SK-N-SH (cell line): ENCODE measurements at regions not wholly inside any gene's neighbourhood (a gene's known extent, or its start where the extent isn't known, plus 50 kb on each side); places are given as distances from the start of the nearest gene placed in this dataset.

Experiments used
- CTCF ChIA-PET: fragments of 300-600, 350-600 bp; formaldehyde crosslinking; extraction: SDS; loops from one replicate; lab custom pipeline; 2021; lab: Yijun Ruan, JAX
- POLR2A ChIA-PET: fragments of 350-600 bp; sonication (Branson Sonifier 250); formaldehyde crosslinking; extraction: SDS; loops from one replicate; lab custom pipeline; 2020; ENCODE audit warnings: antibody characterized with exemption, inconsistent platforms; lab: Yijun Ruan, JAX
- DNase-seq: peaks from one replicate; pipeline ENCODE4 v3.0.0; 2012
- H2AFZ ChIP-seq: fragments of 200-600 bp; sonication (generic); 2 replicates; pipeline ENCODE4 v1.8.1; 2016; ENCODE audit warnings: antibody characterized with exemption, mild to moderate bottlenecking, low read depth
- H3F3A ChIP-seq: fragments of 200-600 bp; sonication (generic); replicated peaks from 2 replicates; pipeline ENCODE3; 2016; ENCODE audit warnings: antibody characterized with exemption, mild to moderate bottlenecking; ENCODE audit not compliant: insufficient read depth
- H3K27ac ChIP-seq, 2 experiments: fragments of 200-500 bp in 1 of 2; fragments of 200-600 bp in 1 of 2; sonication (Bioruptor generic) in 1 of 2; sonication (generic), shearing (Covaris generic) in 1 of 2; 2 replicates each; pipeline versions ENCODE4 v1.5.1 to v1.6.1; 2014 to 2016; ENCODE audit warnings: low read depth in 2 of 2, inconsistent platforms in 1 of 2, low read length in 1 of 2, mild to moderate bottlenecking in 1 of 2, mixed read lengths in 1 of 2
- H3K27me3 ChIP-seq: fragments of 200-600 bp; sonication (generic), shearing (Covaris generic); 2 replicates; pipeline ENCODE4 v1.6.1; 2016; ENCODE audit warnings: mixed run types; ENCODE audit not compliant: insufficient read depth
- H3K36me3 ChIP-seq, 2 experiments: fragments of 200-500 bp in 1 of 2; fragments of 200-600 bp in 1 of 2; sonication (Bioruptor generic) in 1 of 2; sonication (generic) in 1 of 2; replicated peaks in 1 of 2; 2 replicates each; pipeline versions ENCODE3 to v1.5.1; 2014 to 2016; ENCODE audit warnings: low read length in 1 of 2, mild to moderate bottlenecking in 1 of 2; ENCODE audit not compliant: insufficient read depth in 2 of 2, control insufficient read depth in 1 of 2
- H3K4me1 ChIP-seq, 2 experiments: fragments of 200-500 bp in 1 of 2; fragments of 200-600 bp in 1 of 2; sonication (Bioruptor generic) in 1 of 2; sonication (generic), shearing (Covaris generic) in 1 of 2; 2 replicates each; pipeline versions ENCODE4 v1.5.1 to v1.6.1; 2014 to 2016; ENCODE audit warnings: low read depth in 1 of 2, low read length in 1 of 2, mixed run types in 1 of 2; ENCODE audit not compliant: insufficient read depth in 2 of 2, control insufficient read depth in 1 of 2
- H3K4me2 ChIP-seq: fragments of 200-600 bp; sonication (generic), shearing (Covaris generic); 2 replicates; pipeline ENCODE4 v1.6.1; 2017; ENCODE audit warnings: mixed run types
- H3K4me3 ChIP-seq, 2 experiments: fragments of 200-500 bp in 1 of 2; fragments of 200-600 bp in 1 of 2; sonication (Bioruptor generic) in 1 of 2; sonication (generic), shearing (Covaris generic) in 1 of 2; 2 replicates each; pipeline versions ENCODE4 v1.5.1 to v1.8.1; 2014 to 2016; ENCODE audit warnings: low read depth in 2 of 2, inconsistent platforms in 1 of 2, low read length in 1 of 2, mild to moderate bottlenecking in 1 of 2, mixed read lengths in 1 of 2, moderate library complexity in 1 of 2
- H3K79me2 ChIP-seq: fragments of 200-600 bp; sonication (generic); 2 replicates; pipeline ENCODE4 v1.8.1; 2017; ENCODE audit warnings: mild to moderate bottlenecking; ENCODE audit not compliant: insufficient read depth
- H3K9ac ChIP-seq: fragments of 200-600 bp; sonication (generic); 2 replicates; pipeline ENCODE4 v1.6.1; 2017; ENCODE audit warnings: mixed run types
- H3K9me2 ChIP-seq: fragments of 200-600 bp; sonication (generic); 2 replicates; pipeline ENCODE4 v1.6.1; 2017; ENCODE audit warnings: mixed run types
- H3K9me3 ChIP-seq: fragments of 200-600 bp; sonication (generic); 2 replicates; pipeline ENCODE4 v1.6.1; 2017; ENCODE audit warnings: mixed run types, mild to moderate bottlenecking, moderate library complexity
- H4K20me1 ChIP-seq: fragments of 200-600 bp; sonication (generic); 2 replicates; pipeline ENCODE4 v1.6.1; 2017; ENCODE audit warnings: mild to moderate bottlenecking, mixed run types; ENCODE audit not compliant: insufficient read depth
- CHD2 ChIP-seq: fragments of 150-350 bp; IDR thresholded peaks from 2 replicates; pipeline ENCODE4 v1.6.1; 2018; ENCODE audit warnings: low read length; ENCODE audit not compliant: partially characterized antibody
- ELF1 ChIP-seq: IDR thresholded peaks from 2 replicates; pipeline ENCODE4 v1.4.0; 2012
- EP300 ChIP-seq, 2 experiments: IDR thresholded peaks; 2 replicates each; pipeline versions ENCODE4 v1.4.0 to v1.6.1; 2012; ENCODE audit warnings: borderline replicate concordance in 1 of 2, low read depth in 1 of 2, low read length in 1 of 2
- EZH2phosphoT487 ChIP-seq: fragments of 200-600 bp; sonication (generic); IDR thresholded peaks from 2 replicates; pipeline ENCODE4 v1.6.1; 2017; ENCODE audit warnings: low read depth, mixed run types, mild to moderate bottlenecking, antibody characterized with exemption, moderate library complexity, borderline replicate concordance
- FOSL2 ChIP-seq: IDR thresholded peaks from 2 replicates; pipeline ENCODE4 v1.4.0; 2012; ENCODE audit warnings: low read depth, mild to moderate bottlenecking, moderate library complexity, borderline replicate concordance
- JUND ChIP-seq: IDR thresholded peaks from 2 replicates; pipeline ENCODE4 v1.4.0; 2012
- MAX ChIP-seq: IDR thresholded peaks from 2 replicates; pipeline ENCODE4 v1.4.0; 2012; ENCODE audit warnings: low read depth
- MXI1 ChIP-seq: IDR thresholded peaks from 2 replicates; pipeline ENCODE4 v1.6.1; 2012; ENCODE audit warnings: mild to moderate bottlenecking, low read depth, low read length, improper control_type of control experiment
- NRF1 ChIP-seq: IDR thresholded peaks from 2 replicates; pipeline ENCODE4 v1.6.1; 2012; ENCODE audit warnings: low read depth, mild to moderate bottlenecking, low read length
- PBX3 ChIP-seq: IDR thresholded peaks from 2 replicates; pipeline ENCODE4; 2012
- RCOR1 ChIP-seq: fragments of 150-350 bp; IDR thresholded peaks from 2 replicates; pipeline ENCODE4 v1.6.1; 2017; ENCODE audit warnings: antibody characterized with exemption, low read length
- REST ChIP-seq: IDR thresholded peaks from 2 replicates; pipeline ENCODE4 v1.6.1; 2012; ENCODE audit warnings: mild to moderate bottlenecking, low read depth, low read length, moderate library complexity
- RFX5 ChIP-seq: IDR thresholded peaks from 2 replicates; pipeline ENCODE4 v1.6.1; 2012; ENCODE audit warnings: mild to moderate bottlenecking, improper control_type of control experiment, low read length
- RXRA ChIP-seq: IDR thresholded peaks from 2 replicates; pipeline ENCODE4 v1.4.0; 2012; ENCODE audit warnings: low read depth, mild to moderate bottlenecking, borderline replicate concordance
- SMC3 ChIP-seq: IDR thresholded peaks from 2 replicates; pipeline ENCODE4 v1.6.1; 2012; ENCODE audit warnings: low read depth, low read length, improper control_type of control experiment
- TEAD4 ChIP-seq: IDR thresholded peaks from 2 replicates; pipeline ENCODE4 v1.4.0; 2012; ENCODE audit warnings: mild to moderate bottlenecking, borderline replicate concordance; ENCODE audit not compliant: insufficient read depth
- USF2 ChIP-seq: fragments of 150-350 bp; IDR thresholded peaks from 2 replicates; pipeline ENCODE4 v1.6.1; 2017; ENCODE audit warnings: antibody characterized with exemption, low read length, low read depth, borderline replicate concordance
- WGBS: methylation state at CpG from one replicate; pipeline ENCODE4 v1.1.6; 2017; ENCODE audit warnings: low lambda C conversion rate; 5-methylcytosine and 5-hydroxymethylcytosine counted together

- Histone ChIP-seq H3K9me3 (no peaks in the 10 kb centered on the region), H3K36me3 (no peaks in the 10 kb centered on the region), H3K27ac (no peak overlapping the region), H3K9ac (no peak overlapping the region), H3F3A (peaks cover 10% of the 10 kb centered on the region), H3K9me2 (no peaks in the 10 kb centered on the region), H3K4me1 (peaks cover 12 to 31% of the 10 kb centered on the region in 2 experiments), H3K27me3 (no peaks in the 10 kb centered on the region), H4K20me1 (no peaks in the 10 kb centered on the region)
- CTCF ChIA-PET = interaction anchor here (1.0 to 1.2 kb wide), 2 partner anchors 10 to 102 kb away, joined by 3 to 5 read pairs; no protein-coding TSS in a partner anchor
- 86% methylated on average over 3 of the region's 3 CpGs for WGBS
- TF ChIP-seq ELF1 (no peak), RFX5 (no peak), USF2 (no peak), CHD2 (no peak), MAX (no peak)
- TF ChIP-seq, all 33 proteins: peak for 0
- Histone ChIP-seq H3K79me2 (no peaks in the 10 kb centered on the region), H3K4me2 (no peak overlapping the region), H3K4me3 (no peak overlapping the region), H2AFZ (no peak overlapping the region)
- POLR2A ChIA-PET = no interaction called here
- no peak for DNase-seq
These were observed 252.7 kb upstream of the JADE1 start for GRCh38 chr4:128556756-128557155.

- POLR2A ChIA-PET = interaction anchor here (1.1 to 2.8 kb wide), 13 partner anchors 10 to 589 kb away, joined by 3 to 17 read pairs (median 6); partner anchors contain the start of genes ABHD18 and JADE1
- H3F3A ChIP-seq = peaks cover 10% of the 10 kb centered on the region
These were observed 255.6 kb upstream of the JADE1 start for GRCh38 chr4:128553686-128554515.

More at GRCh38 chr4:128553686-128554515, 255.6 kb upstream of the JADE1 start:
- Histone ChIP-seq H3K4me1 (peaks cover 12 to 32% of the 10 kb centered on the region in 2 experiments), H3K79me2 (no peaks in the 10 kb centered on the region), H3K4me3 (peak overlapping the region; percentile 51 to 66), H3K4me2 (peak overlapping the region; percentile 85), H3K27me3 (no peaks in the 10 kb centered on the region), H3K9me2 (no peaks in the 10 kb centered on the region), H3K9me3 (no peaks in the 10 kb centered on the region), H3K27ac (peak overlapping the region; percentile 93 to 99), H4K20me1 (no peaks in the 10 kb centered on the region), H3K36me3 (no peaks in the 10 kb centered on the region), H2AFZ (peak overlapping the region; percentile 84; the same call in 1 of the 2 replicates)
- WGBS = 20% methylated on average over 5 of the region's 5 CpGs
- CTCF ChIA-PET = interaction anchor here (0.6 to 2.9 kb wide), 16 partner anchors 9 to 363 kb away, joined by 3 to 34 read pairs (median 4); partner anchors contain the start of gene JADE1
- 0 out of 2 replicates have a peak, but pooled peaks have one; percentile 7 for TF ChIP-seq SMC3
- no peak for TF ChIP-seq NRF1
- TF ChIP-seq RXRA = no peak
- no peak for TF ChIP-seq RFX5
- no peak for TF ChIP-seq FOSL2
- TF ChIP-seq ELF1 = no peak
- no peak for TF ChIP-seq EZH2phosphoT487
- TF ChIP-seq EP300 (IDR thresholded peaks at IDR 0.05; ENCODE audit: borderline replicate concordance in 1 of 2, low read depth in 1 of 2, low read length in 1 of 2) = no peak; a peak in 1 of 4 replicates
- TF ChIP-seq RCOR1 = 0 out of 2 replicates have a peak, but pooled peaks have one; percentile 2
- TF ChIP-seq MXI1 = no peak
- no peak for TF ChIP-seq JUND
- no peak; the same call in 1 of the 2 replicates for TF ChIP-seq PBX3
- TF ChIP-seq TEAD4 = no peak
- TF ChIP-seq REST = no peak
- TF ChIP-seq, all 33 proteins: peak for 2
- DNase-seq = peak; percentile 12
- H3K9ac ChIP-seq = peak overlapping the region; percentile 80
